ENCODE measurements at regions not wholly inside any gene's neighbourhood (a gene's known extent, or its start where the extent isn't known, plus 50 kb on each side); places are given as distances from the start of the nearest gene placed in this dataset.

- Histone ChIP-seq H3K27me3 (no peaks in the 10 kb centered on the region), H3K27ac (no peak overlapping the region), H3K36me3 (no peaks in the 10 kb centered on the region), H3K4me3 (no peak overlapping the region), H3K9me3 (no peaks in the 10 kb centered on the region), H3K4me1 (no peaks in the 10 kb centered on the region)
- TF ChIP-seq POLR2A (IDR thresholded peaks at IDR 0.05): no peak
- TF ChIP-seq POLR2AphosphoS5 (IDR thresholded peaks at IDR 0.05): no peak
- intact Hi-C loops (cut with DNase I; ENCODE audit: low total_unique reads): no loop called here
- 74 to 87% (median 84%) methylated on average over 2 of the region's 2 CpGs for WGBS, 5 donors
- DNase-seq: no peak
These were observed 145.9 kb upstream of the LIPC start for GRCh38 chr15:58285921-58286278.

DNA sequence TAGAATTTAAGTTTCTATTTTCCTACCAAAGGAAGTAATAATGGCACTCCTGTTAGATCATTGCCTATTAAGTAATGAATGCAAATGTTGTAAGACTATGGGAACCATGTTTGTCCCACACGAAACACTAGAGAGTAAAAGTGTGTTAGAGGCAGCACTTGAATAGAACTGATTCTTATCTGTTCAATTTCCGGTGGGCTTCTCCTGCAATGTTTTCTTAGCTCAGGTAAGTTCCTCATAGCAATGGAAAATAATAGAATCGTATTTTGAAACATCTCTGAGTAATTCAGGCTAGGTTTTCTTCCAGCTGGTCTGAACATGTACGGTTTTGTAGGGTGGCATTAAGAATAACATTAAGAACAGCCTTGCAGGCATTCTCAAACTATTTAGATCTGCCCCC lies 145.3 kb upstream of the LIPC start:
- Histone ChIP-seq H3K4me3 (no peak overlapping the region), H3K4me1 (no peaks in the 10 kb centered on the region), H3K27me3 (no peaks in the 10 kb centered on the region), H3K9me3 (no peaks in the 10 kb centered on the region), H3K36me3 (no peaks in the 10 kb centered on the region), H3K27ac (no peak overlapping the region)
- 71 to 81% (median 77%) methylated on average over 4 of the region's 4 CpGs for WGBS, 5 donors
- intact Hi-C loops (cut with DNase I; ENCODE audit: low total_unique reads): no loop called here
- no peak for DNase-seq
- TF ChIP-seq, protein P1, sequence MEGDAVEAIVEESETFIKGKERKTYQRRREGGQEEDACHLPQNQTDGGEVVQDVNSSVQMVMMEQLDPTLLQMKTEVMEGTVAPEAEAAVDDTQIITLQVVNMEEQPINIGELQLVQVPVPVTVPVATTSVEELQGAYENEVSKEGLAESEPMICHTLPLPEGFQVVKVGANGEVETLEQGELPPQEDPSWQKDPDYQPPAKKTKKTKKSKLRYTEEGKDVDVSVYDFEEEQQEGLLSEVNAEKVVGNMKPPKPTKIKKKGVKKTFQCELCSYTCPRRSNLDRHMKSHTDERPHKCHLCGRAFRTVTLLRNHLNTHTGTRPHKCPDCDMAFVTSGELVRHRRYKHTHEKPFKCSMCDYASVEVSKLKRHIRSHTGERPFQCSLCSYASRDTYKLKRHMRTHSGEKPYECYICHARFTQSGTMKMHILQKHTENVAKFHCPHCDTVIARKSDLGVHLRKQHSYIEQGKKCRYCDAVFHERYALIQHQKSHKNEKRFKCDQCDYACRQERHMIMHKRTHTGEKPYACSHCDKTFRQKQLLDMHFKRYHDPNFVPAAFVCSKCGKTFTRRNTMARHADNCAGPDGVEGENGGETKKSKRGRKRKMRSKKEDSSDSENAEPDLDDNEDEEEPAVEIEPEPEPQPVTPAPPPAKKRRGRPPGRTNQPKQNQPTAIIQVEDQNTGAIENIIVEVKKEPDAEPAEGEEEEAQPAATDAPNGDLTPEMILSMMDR (IDR thresholded peaks at IDR 0.05): no peak
- TF ChIP-seq EP300 (IDR thresholded peaks at IDR 0.05) (no peak), POLR2AphosphoS5 (IDR thresholded peaks at IDR 0.05) (no peak), POLR2A (IDR thresholded peaks at IDR 0.05) (no peak)

DNA sequence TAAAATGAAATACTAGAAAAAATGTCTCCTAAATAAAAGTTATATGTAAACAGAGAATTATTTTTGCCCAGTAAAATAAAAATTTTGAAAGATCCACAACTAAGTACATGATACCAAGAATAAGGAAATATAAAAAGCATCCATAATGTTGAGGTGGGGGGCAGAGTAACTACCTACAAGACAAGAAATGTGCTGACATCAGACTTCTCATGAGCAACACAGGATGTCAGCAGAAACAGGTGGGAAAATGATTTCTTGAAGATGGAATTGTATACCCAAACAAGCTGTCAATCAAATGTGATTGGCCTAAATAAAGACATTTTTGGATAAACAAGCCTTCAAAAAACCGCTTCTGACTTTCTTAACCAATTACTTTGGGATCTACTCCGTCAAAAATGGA lies 143.9 kb upstream of the LIPC start:
- H3K4me1 ChIP-seq: no peaks in the 10 kb centered on the region
- no peaks in the 10 kb centered on the region for H3K27me3 ChIP-seq
- no peak overlapping the region for H3K27ac ChIP-seq
- intact Hi-C loops (cut with DNase I; ENCODE audit: low total_unique reads): no loop called here
- 93 to 96% (median 94%) methylated on average over 2 of the region's 2 CpGs for WGBS, 5 donors
- no peaks in the 10 kb centered on the region for H3K36me3 ChIP-seq
- H3K9me3 ChIP-seq: peaks cover 0 to 9% (median 2%) of the 10 kb centered on the region in 4 donors
- DNase-seq: no peak
- H3K4me3 ChIP-seq: no peak overlapping the region
- TF ChIP-seq POLR2AphosphoS5 (IDR thresholded peaks at IDR 0.05) (no peak), EP300 (IDR thresholded peaks at IDR 0.05) (no peak), POLR2A (IDR thresholded peaks at IDR 0.05) (no peak)
- TF ChIP-seq, protein P1 (IDR thresholded peaks at IDR 0.05): no peak

GRCh38 chr15:58288592-58288991 lies 143.2 kb upstream of the LIPC start:
- no peak overlapping the region for H3K27ac ChIP-seq
- intact Hi-C loops (cut with DNase I; ENCODE audit: low total_unique reads): no loop called here
- H3K4me3 ChIP-seq: no peak overlapping the region
- DNase-seq: no peak
- H3K9me3 ChIP-seq: peaks cover 0 to 9% (median 2%) of the 10 kb centered on the region in 4 donors
- TF ChIP-seq POLR2A (IDR thresholded peaks at IDR 0.05) (no peak), EP300 (IDR thresholded peaks at IDR 0.05) (no peak), POLR2AphosphoS5 (IDR thresholded peaks at IDR 0.05) (no peak)
- TF ChIP-seq, protein P1 (IDR thresholded peaks at IDR 0.05): no peak
- H3K4me1 ChIP-seq: no peaks in the 10 kb centered on the region
- H3K27me3 ChIP-seq: no peaks in the 10 kb centered on the region
- 77 to 88% (median 85%) methylated on average over 3 of the region's 3 CpGs for WGBS, 5 donors
- no peaks in the 10 kb centered on the region for H3K36me3 ChIP-seq

- intact Hi-C loops (cut with DNase I; ENCODE audit: low total_unique reads): no loop called here
- Histone ChIP-seq H3K36me3 (no peaks in the 10 kb centered on the region), H3K4me3 (no peak overlapping the region), H3K9me3 (peaks cover 0 to 9% (median 2%) of the 10 kb centered on the region in 4 donors), H3K27ac (no peak overlapping the region), H3K27me3 (no peaks in the 10 kb centered on the region), H3K4me1 (no peaks in the 10 kb centered on the region)
- TF ChIP-seq, protein P1 (IDR thresholded peaks at IDR 0.05): no peak
- no peak for TF ChIP-seq POLR2AphosphoS5 (IDR thresholded peaks at IDR 0.05)
- TF ChIP-seq POLR2A (IDR thresholded peaks at IDR 0.05): no peak
- no peak for TF ChIP-seq EP300 (IDR thresholded peaks at IDR 0.05)
- DNase-seq: no peak
These were observed 139.9 kb upstream of the LIPC start for GRCh38 chr15:58291848-58292247.
